ENCODE measurements at regions not wholly inside any gene's neighbourhood (a gene's known extent, or its start where the extent isn't known, plus 50 kb on each side); places are given as distances from the start of the nearest gene placed in this dataset.

DNA sequence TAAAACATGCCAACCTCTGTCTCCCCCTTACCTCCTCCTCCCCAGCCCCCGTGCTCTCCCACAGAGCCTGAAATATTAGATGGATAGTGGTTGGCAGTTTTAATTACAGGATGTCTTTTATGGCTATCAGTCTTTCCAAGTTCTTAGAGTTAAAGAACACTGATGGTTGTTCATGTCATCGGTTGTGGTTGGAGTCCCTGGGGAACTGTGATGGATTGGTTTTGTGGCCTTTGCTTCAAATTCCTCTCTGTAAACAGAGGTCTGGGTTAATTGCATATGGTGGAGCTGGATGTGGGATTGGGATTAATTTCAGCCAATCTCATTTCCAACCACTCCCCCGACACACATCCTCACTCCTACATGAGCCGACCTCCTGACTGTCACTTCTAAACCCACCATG lies 164.5 kb upstream of the PROK2 start:
- dilution Hi-C loops (cut with MboI; ENCODE audit: extremely low pct_ligation_motif_present, low sequenced_read_pairs): no loop called here
- TF ChIP-seq POLR2AphosphoS5 (IDR thresholded peaks at IDR 0.05; ENCODE audit: insufficient read depth, low read depth, low read length) (no peak), FOS (IDR thresholded peaks at IDR 0.05; ENCODE audit: borderline replicate concordance, insufficient read depth, low read length) (no peak), JUN (IDR thresholded peaks at IDR 0.05; ENCODE audit: borderline replicate concordance, insufficient read depth, insufficient read length, low read depth) (no peak), POLR2A (IDR thresholded peaks at IDR 0.05; ENCODE audit: low read depth, low read length) (no peak), MYC (IDR thresholded peaks at IDR 0.05; ENCODE audit: low read depth, low read length) (no peak), EZH2 (IDR thresholded peaks at IDR 0.05; ENCODE audit: borderline replicate concordance, low read depth, low read length, severe bottlenecking) (no peak), GATA2 (IDR thresholded peaks at IDR 0.05; ENCODE audit: insufficient read depth, insufficient read length, low read depth, low read length) (no peak)
- TF ChIP-seq, protein P1, sequence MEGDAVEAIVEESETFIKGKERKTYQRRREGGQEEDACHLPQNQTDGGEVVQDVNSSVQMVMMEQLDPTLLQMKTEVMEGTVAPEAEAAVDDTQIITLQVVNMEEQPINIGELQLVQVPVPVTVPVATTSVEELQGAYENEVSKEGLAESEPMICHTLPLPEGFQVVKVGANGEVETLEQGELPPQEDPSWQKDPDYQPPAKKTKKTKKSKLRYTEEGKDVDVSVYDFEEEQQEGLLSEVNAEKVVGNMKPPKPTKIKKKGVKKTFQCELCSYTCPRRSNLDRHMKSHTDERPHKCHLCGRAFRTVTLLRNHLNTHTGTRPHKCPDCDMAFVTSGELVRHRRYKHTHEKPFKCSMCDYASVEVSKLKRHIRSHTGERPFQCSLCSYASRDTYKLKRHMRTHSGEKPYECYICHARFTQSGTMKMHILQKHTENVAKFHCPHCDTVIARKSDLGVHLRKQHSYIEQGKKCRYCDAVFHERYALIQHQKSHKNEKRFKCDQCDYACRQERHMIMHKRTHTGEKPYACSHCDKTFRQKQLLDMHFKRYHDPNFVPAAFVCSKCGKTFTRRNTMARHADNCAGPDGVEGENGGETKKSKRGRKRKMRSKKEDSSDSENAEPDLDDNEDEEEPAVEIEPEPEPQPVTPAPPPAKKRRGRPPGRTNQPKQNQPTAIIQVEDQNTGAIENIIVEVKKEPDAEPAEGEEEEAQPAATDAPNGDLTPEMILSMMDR (IDR thresholded peaks at IDR 0.05; ENCODE audit: extremely low read depth in 1 of 2, insufficient read depth in 1 of 2, low read depth in 1 of 2, low read length in 2 of 2): no peak
- TF ChIP-seq, protein P2, sequence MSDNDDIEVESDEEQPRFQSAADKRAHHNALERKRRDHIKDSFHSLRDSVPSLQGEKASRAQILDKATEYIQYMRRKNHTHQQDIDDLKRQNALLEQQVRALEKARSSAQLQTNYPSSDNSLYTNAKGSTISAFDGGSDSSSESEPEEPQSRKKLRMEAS (IDR thresholded peaks at IDR 0.05; ENCODE audit: insufficient read depth, insufficient read length): no peak
- no peaks in the 10 kb centered on the region for H3K9me1 ChIP-seq (replicated peaks; ENCODE audit: control insufficient read depth, extremely low read depth, insufficient read depth, low read length)
- H2AFZ ChIP-seq (ENCODE audit: low read depth, low read length): no peak overlapping the region
- ChIA-PET CTCF (no interaction called here), POLR2A (no interaction called here)
- H3K9me3 ChIP-seq (replicated peaks; ENCODE audit: control insufficient read depth, insufficient read depth, low read length): no peaks in the 10 kb centered on the region
- H3K79me2 ChIP-seq (ENCODE audit: control insufficient read depth, insufficient read depth, low read length): no peaks in the 10 kb centered on the region
- H3K4me1 ChIP-seq (ENCODE audit: control insufficient read depth, extremely low read depth, insufficient read depth, low read length): no peaks in the 10 kb centered on the region
- intact Hi-C loops (cut with micrococcal nuclease): no loop called here
- H3K27me3 ChIP-seq (ENCODE audit: control insufficient read depth in 2 of 2, insufficient read depth in 2 of 2, low read length in 2 of 2): peaks cover 0 to 4% of the 10 kb centered on the region in 2 experiments
- BruUV-seq (replicated peaks): no TSS peak
- H4K20me1 ChIP-seq (replicated peaks; ENCODE audit: control insufficient read depth, extremely low read depth, insufficient read depth, low read length): no peaks in the 10 kb centered on the region
- no peak overlapping the region for H3K4me3 ChIP-seq (replicated peaks in 1 of 3; ENCODE audit: insufficient read depth in 1 of 3, low read depth in 1 of 3, low read length in 3 of 3)
- no peak overlapping the region for H3K4me2 ChIP-seq (ENCODE audit: insufficient read depth, low read length)
- DNase-seq (ENCODE audit: low read depth, low spot score): no peak
- no peaks in the 10 kb centered on the region for H3K36me3 ChIP-seq (ENCODE audit: control insufficient read depth in 2 of 2, extremely low read depth in 1 of 2, insufficient read depth in 2 of 2, low read length in 2 of 2)
- no peak overlapping the region for H3K27ac ChIP-seq (ENCODE audit: insufficient read depth, low read depth, low read length)
- no peak overlapping the region for H3K9ac ChIP-seq (replicated peaks; ENCODE audit: extremely low read depth, insufficient read depth, low read length)
- no peak for FAIRE-seq

Measured in endothelial cell of umbilical vein (primary cell).